Fibroblast of skin of abdomen (primary cell): ENCODE measurements at regions not wholly inside any gene's neighbourhood (a gene's known extent, or its start where the extent isn't known, plus 50 kb on each side); places are given as distances from the start of the nearest gene placed in this dataset.
"Not testable (repeated sequence)": the region's sequence is repeated elsewhere in the genome, so short reads cannot be mapped to it uniquely, and the experiment has no call there.

Source experiments
- DNase-seq: peaks from one replicate; pipeline ENCODE4 v3.0.0-alpha.2; 2013

- DNase-seq = peak; percentile 69
These were observed 142.8 kb upstream of the PLSCR5 start for GRCh38 chr3:146747928-146748327.

GRCh38 chr3:146747051-146747450 lies 141.9 kb upstream of the PLSCR5 start:
- DNase-seq = peak; percentile 40

- peak; percentile 80 for DNase-seq
These were observed 141.0 kb upstream of the PLSCR5 start for GRCh38 chr3:146746190-146746589.

GRCh38 chr3:146739203-146739671 lies 134.1 kb upstream of the PLSCR5 start:
- DNase-seq = no peak

GRCh38 chr3:146732325-146732724 lies 127.2 kb upstream of the PLSCR5 start:
- DNase-seq = no peak

GRCh38 chr3:146715170-146715569 lies 110.0 kb upstream of the PLSCR5 start:
- peak; percentile 24 for DNase-seq

- peak; percentile 75 for DNase-seq
These were observed 107.7 kb upstream of the PLSCR5 start for GRCh38 chr3:146712806-146713205.

GRCh38 chr3:146709969-146710368 lies 104.8 kb upstream of the PLSCR5 start:
- DNase-seq = peak; percentile 10

GRCh38 chr3:146705225-146705624 lies 100.1 kb upstream of the PLSCR5 start:
- DNase-seq = no peak

GRCh38 chr3:146702237-146702636 lies 97.1 kb upstream of the PLSCR5 start:
- DNase-seq = no peak

GRCh38 chr3:146701246-146701645 lies 96.1 kb upstream of the PLSCR5 start:
- no peak for DNase-seq

- DNase-seq = not testable (repeated sequence)
These were observed 94.9 kb upstream of the PLSCR5 start for GRCh38 chr3:146700025-146700424.

- DNase-seq = no peak
These were observed 87.1 kb upstream of the PLSCR5 start for GRCh38 chr3:146692254-146692653.

- no peak for DNase-seq
These were observed 80.1 kb upstream of the PLSCR5 start for GRCh38 chr3:146685050-146685814.

GRCh38 chr3:146682171-146682570 lies 77.0 kb upstream of the PLSCR5 start:
- no peak for DNase-seq

GRCh38 chr3:146680617-146681016 lies 75.5 kb upstream of the PLSCR5 start:
- no peak for DNase-seq

- DNase-seq = no peak
These were observed 74.8 kb upstream of the PLSCR5 start for GRCh38 chr3:146679995-146680394.

- DNase-seq = no peak
These were observed 74.0 kb upstream of the PLSCR5 start for GRCh38 chr3:146679191-146679590.

GRCh38 chr3:146672941-146673340 lies 67.8 kb upstream of the PLSCR5 start:
- DNase-seq = no peak

GRCh38 chr3:146664403-146664802 lies 59.3 kb upstream of the PLSCR5 start:
- DNase-seq = no peak

GRCh38 chr3:146658841-146659240 lies 53.7 kb upstream of the PLSCR5 start:
- no peak for DNase-seq

GRCh38 chr3:146655333-146655996 lies 50.3 kb upstream of the PLSCR5 start:
- no peak for DNase-seq
